K562 (cell line): ENCODE measurements at regions not wholly inside any gene's neighbourhood (a gene's known extent, or its start where the extent isn't known, plus 50 kb on each side); places are given as distances from the start of the nearest gene placed in this dataset.

Experiments used
- ESRRA ChIP-seq: fragments of 450-650 bp; IDR thresholded peaks from 2 replicates; pipeline ENCODE4 v1.6.1; 2014; ENCODE audit warnings: low read depth, mild to moderate bottlenecking, moderate library complexity, borderline replicate concordance
- HDAC1 ChIP-seq, 2 experiments: fragments of 450-650 bp; IDR thresholded peaks; 2 replicates each; pipeline ENCODE4 v1.6.1; 2016 to 2017; ENCODE audit warnings: inconsistent platforms in 1 of 2, mild to moderate bottlenecking in 1 of 2, moderate library complexity in 1 of 2
- MTA3 ChIP-seq: fragments of 450-650 bp; formaldehyde crosslinking; IDR thresholded peaks from 2 replicates; pipeline ENCODE4 v1.6.1; 2017; ENCODE audit warnings: mild to moderate bottlenecking, borderline replicate concordance
- PRMT5 ChIP-seq: sonication (generic); formaldehyde crosslinking; IDR thresholded peaks from 2 replicates; pipeline ENCODE4 v1.5.0; 2020; ENCODE audit warnings: missing genetic modification reagents
- ZNF518B ChIP-seq: fragments of 250-450 bp; sonication (Bioruptor Pico); IDR thresholded peaks from 2 replicates; pipeline ENCODE4 v1.5.0; 2021; ENCODE audit warnings: mild to moderate bottlenecking, moderate library complexity
- ZNF561 ChIP-seq: fragments of 450-650 bp; formaldehyde crosslinking; conservative IDR thresholded peaks from 2 replicates; pipeline ENCODE4 v1.4.0; 2020; ENCODE audit warnings: mild to moderate bottlenecking, moderate library complexity

DNA sequence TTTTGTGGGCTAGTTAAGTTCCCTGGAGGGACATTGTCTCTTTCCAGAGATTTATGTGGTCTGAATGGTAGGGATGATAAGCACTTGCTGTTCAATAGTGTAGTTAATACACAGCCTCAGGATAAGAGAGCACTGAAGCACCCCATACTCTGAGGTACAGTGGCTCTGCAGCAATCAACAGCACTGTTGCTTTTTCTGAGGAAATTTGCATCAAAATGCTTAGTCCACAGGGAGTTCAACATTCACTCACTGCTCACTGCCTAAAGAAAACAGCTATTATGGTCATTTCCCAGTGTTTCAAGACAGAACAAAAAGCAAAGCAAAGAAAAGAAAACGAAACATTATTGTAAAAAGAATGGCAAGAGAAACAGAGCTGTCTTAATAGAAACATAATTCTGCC, 441.9 kb downstream of the PLOD2 start:
- TF ChIP-seq MTA3: no peak
- TF ChIP-seq PRMT5 (CRISPR knock-in tag): no peak
- TF ChIP-seq HDAC1 (IDR thresholded peaks at IDR 0.05): no peak
- no peak for TF ChIP-seq ESRRA
- TF ChIP-seq ZNF561 (CRISPR knock-in tag): no peak
- no peak for TF ChIP-seq ZNF518B (CRISPR knock-in tag)
